H7 (cell line): ENCODE measurements at regions not wholly inside any gene's neighbourhood (a gene's known extent, or its start where the extent isn't known, plus 50 kb on each side); places are given as distances from the start of the nearest gene placed in this dataset.

Experiments
- DNase-seq: peaks from one replicate; pipeline ENCODE4 v3.0.0; 2012
- H3K27me3 ChIP-seq: 2 replicates; pipeline ENCODE4 v1.6.0; 2011; ENCODE audit warnings: mild to moderate bottlenecking, low read length; ENCODE audit not compliant: control insufficient read depth, insufficient read depth
- H3K36me3 ChIP-seq: replicated peaks from 2 replicates; pipeline ENCODE4 v1.5.1; 2011; ENCODE audit warnings: low read length; ENCODE audit not compliant: control insufficient read depth, insufficient read depth
- H3K4me3 ChIP-seq: 2 replicates; pipeline ENCODE4 v1.5.1; 2011; ENCODE audit warnings: low read depth, mild to moderate bottlenecking, control low read depth, low read length, moderate library complexity; ENCODE audit not compliant: insufficient read depth

DNA sequence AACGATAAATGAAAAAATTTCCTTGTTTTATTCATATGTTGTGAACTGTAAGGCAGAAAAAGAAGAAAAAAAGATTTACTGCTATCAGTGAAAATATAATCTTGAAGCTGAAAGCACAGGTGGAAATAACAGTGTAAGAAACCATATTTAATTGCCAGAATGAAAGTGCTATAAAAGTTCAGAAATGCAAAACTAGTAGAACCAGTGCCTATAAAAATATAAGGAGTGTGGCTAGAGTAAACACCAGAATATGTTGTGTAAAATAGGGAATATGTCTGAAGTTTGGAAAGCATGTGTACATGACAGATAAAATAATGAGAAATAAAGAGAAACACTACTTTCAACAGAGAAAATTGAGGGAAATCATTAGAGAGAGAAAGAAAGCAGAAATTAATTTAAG, 350.5 kb upstream of the NPSR1 start:
- DNase-seq = no peak
- Histone ChIP-seq H3K27me3 (no peaks in the 10 kb centered on the region), H3K36me3 (no peaks in the 10 kb centered on the region), H3K4me3 (no peak overlapping the region)

DNA sequence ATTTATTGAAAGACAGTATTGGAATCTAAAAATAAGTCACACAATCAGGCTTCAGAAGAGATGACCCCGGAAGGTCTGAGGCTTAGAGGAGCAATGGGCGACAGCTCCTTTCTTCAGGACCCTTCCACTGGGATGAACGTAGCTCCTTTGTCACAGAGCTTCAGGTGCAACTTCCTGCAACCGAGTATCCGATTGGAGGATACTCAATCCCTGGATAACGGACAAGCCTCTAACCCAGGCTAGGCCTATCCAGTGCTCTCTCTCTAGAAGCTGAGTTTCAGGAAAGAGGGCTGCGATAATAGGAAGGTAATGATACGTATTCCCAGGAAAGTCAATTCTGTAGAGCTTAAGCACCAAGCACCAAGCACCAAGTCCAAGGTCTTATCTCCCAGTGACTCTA, 349.4 kb upstream of the NPSR1 start:
- H3K4me3 ChIP-seq = no peak overlapping the region
- DNase-seq = no peak
- H3K27me3 ChIP-seq = no peaks in the 10 kb centered on the region
- no peaks in the 10 kb centered on the region for H3K36me3 ChIP-seq

DNA sequence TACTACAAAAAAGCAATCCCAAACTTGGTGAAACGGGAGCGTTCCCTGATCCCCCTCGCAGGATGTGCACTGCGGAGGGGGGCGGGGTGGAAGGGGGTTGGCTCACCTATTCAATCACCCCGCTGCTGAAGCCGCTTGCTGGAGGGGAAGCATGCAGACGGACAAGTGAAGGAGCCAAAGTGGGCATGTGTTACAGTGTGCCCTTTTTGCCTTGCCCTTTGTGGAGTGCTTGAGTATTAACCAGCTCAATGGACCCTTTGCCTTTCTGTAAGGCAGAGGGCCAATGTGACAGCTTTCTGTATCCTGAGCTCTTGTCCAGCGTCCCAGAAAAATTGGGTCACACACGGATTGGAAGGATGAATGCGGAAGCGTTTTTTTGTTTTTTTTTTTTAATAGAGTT, 348.9 kb upstream of the NPSR1 start:
- Histone ChIP-seq H3K27me3 (no peaks in the 10 kb centered on the region), H3K4me3 (no peak overlapping the region), H3K36me3 (no peaks in the 10 kb centered on the region)
- DNase-seq = no peak

DNA sequence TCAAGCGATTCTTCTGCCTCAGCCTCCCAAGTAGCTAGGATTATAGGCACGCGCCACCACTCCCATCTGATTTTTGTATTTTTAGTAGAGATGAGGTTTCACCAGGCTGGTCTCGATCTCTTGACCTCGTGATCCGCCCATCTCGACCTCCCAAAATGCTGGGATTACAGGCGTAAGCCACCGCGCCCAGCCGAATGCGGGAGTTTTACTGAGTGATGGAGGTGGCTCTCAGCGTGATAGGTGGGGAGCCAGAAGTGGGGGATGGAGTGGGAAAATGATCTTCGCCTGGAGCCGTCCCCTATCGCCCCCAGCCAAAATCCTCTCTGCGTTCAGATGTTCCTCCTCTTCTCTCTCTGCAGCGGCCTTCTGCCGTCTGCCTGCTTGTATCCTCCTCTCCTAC, 348.4 kb upstream of the NPSR1 start:
- DNase-seq = no peak
- Histone ChIP-seq H3K27me3 (no peaks in the 10 kb centered on the region), H3K36me3 (no peaks in the 10 kb centered on the region), H3K4me3 (no peak overlapping the region)

DNA sequence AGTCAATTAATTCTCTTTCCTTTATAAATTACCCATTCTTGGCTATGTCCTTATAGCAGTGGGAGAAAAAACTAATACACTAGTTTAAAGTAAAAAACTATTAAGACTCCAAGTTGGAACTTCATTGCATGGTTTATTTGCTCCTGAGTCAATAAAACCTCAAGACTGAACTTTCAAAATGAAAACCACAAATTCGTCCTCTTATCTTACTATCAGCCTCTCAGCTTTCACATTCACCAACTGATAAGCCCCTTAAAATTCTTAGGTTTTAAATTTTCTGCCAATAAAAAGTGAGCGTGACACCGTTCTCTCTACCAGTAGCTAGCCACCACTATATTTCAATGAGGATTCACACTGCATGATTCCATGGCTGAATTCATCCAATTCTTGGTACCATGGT, 346.4 kb upstream of the NPSR1 start:
- DNase-seq = no peak

DNA sequence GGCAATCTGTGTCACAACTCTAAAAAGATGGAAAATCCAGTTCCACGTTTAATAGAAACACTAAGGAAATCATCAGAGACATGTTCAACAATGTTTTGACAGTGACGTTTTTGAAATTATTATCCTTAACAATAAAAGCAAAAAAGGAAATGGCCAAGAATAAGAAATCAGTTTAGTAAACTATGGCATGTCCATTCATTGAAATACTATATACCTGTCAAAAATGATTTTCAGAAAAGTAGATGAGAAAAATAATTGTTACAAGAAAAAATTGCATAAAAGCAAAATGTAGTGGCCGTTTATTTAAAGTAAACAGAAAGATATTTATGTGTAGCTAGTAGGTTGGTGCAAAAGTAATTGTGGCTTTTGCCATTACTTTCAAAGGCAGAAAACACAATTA, 345.4 kb upstream of the NPSR1 start:
- no peak overlapping the region for H3K4me3 ChIP-seq
- no peaks in the 10 kb centered on the region for H3K36me3 ChIP-seq
- H3K27me3 ChIP-seq = no peaks in the 10 kb centered on the region
- DNase-seq = no peak

More for the DNA sequence above, 346.4 kb upstream of the NPSR1 start:
- H3K4me3 ChIP-seq = no peak overlapping the region
- H3K36me3 ChIP-seq = no peaks in the 10 kb centered on the region
- H3K27me3 ChIP-seq = no peaks in the 10 kb centered on the region

DNA sequence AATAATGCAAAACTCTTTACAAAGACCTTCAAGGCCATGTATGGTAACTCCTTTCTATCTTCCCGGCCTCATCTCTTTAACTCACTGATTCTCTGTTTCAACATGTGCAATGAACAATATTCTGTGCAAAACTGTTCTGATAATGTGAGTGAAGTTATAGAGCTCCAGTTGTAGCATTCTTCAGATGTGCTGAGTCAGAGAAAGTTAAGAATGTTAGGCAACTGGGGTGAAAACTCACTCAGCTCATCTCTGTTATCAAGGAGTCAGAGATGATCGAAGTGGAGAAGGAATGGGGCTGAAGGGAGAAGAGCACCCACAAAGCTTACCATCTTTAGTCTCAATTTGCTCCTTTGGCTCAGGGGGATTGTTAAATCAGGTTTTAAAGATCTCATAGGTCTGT, 344.7 kb upstream of the NPSR1 start:
- DNase-seq = no peak
- no peak overlapping the region for H3K4me3 ChIP-seq
- H3K36me3 ChIP-seq = no peaks in the 10 kb centered on the region
- H3K27me3 ChIP-seq = no peaks in the 10 kb centered on the region

DNA sequence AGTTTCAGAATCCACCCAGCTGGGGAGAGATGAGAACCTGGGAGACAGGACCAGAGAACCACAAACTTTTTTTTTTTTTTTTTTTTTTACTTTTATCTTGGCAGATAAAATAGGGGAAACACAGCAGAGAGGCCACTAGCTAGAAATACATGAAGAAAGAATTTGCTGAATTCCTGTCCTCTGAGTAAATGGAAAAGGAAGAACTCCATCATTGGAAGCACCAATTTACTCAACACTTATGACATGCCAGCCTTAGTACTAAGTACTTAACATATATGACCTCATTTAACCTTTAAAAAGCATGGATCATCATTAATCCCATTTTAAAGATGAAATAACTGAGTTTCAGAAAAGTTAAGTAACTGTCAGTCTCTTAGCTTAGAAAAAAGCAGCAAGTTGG, 343.0 kb upstream of the NPSR1 start:
- DNase-seq = no peak
- H3K36me3 ChIP-seq = no peaks in the 10 kb centered on the region
- no peak overlapping the region for H3K4me3 ChIP-seq

DNA sequence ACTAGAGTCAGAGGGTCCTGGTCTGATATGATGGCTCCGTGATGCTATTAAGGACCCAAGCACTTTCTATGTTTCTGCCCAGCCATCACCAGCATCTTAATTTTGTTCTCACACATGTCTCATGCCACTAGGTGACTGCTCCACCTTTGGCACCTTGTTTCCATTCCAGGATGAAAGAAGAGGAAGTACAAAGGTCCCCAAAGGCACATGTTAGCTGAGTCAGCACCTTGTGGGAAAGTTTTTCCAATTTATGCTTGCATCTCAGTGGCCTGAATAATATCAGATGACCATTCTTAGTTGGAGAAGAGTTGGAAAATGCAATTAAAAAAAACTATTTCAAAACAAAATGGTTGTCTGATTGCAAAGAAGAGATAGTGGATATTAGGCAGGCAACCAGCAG, 341.0 kb upstream of the NPSR1 start:
- H3K27me3 ChIP-seq = no peaks in the 10 kb centered on the region
- H3K36me3 ChIP-seq = no peaks in the 10 kb centered on the region
- no peak overlapping the region for H3K4me3 ChIP-seq
- no peak for DNase-seq

More for the DNA sequence above, 343.0 kb upstream of the NPSR1 start:
- no peaks in the 10 kb centered on the region for H3K27me3 ChIP-seq

DNA sequence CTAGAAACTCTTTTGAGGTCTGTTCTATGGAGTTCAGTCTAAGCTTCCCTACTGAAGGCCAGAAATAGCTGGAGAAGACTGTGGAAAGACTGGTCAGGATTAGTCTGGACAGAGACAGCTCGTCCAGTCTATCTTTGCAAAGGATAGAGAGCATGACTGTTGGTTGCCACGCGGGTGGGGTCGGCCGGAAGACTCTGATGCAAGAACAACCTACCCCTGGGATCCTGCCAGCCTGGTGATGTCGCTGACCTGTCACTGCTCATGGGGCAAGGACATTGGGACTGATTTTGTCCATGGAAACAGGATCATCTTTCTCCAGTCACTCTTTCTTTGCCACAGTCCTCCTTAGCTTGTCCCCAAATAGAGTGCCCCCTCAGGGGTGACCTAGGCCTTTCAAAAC, 337.6 kb upstream of the NPSR1 start:
- no peaks in the 10 kb centered on the region for H3K27me3 ChIP-seq
- no peak overlapping the region for H3K4me3 ChIP-seq
- no peak for DNase-seq
- no peaks in the 10 kb centered on the region for H3K36me3 ChIP-seq

DNA sequence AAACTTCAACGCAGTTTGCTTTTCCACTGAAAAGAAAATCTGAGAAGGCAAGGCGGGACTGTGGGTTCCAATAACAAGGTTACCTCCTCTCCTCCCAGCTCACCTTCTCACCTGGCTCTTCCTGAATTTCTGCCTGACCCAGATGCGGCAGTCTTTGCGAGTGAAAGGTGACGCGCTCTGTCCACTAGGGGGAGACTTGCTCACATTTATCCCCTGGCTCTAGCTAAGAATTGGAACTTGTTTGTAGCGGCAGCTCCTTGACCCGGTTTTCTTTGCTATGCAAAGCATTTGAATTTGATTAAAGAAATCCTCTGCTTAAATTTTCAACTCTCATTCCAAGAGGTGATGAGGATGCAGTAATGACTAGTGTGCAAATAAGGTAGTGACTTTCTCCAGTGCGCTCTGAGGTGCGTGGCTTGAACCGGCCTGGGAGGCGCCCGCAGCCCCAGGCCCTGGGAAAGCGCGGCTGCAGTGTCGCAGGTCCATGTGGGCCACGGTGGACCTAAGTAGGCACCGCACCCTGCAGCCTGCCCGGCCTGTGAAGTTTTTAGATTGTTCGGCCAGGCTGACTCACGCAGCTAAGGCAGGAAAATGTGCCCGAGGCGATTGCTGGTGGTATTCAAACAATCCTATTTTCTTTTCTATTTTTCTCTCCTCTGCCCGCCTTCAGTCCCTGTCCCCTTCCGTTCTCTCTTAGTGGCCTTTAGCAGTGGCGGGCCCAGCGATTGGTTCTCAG, 336.9 kb upstream of the NPSR1 start:
- Histone ChIP-seq H3K27me3 (no peaks in the 10 kb centered on the region), H3K4me3 (no peak overlapping the region), H3K36me3 (no peaks in the 10 kb centered on the region)
- DNase-seq = peak; percentile 72

DNA sequence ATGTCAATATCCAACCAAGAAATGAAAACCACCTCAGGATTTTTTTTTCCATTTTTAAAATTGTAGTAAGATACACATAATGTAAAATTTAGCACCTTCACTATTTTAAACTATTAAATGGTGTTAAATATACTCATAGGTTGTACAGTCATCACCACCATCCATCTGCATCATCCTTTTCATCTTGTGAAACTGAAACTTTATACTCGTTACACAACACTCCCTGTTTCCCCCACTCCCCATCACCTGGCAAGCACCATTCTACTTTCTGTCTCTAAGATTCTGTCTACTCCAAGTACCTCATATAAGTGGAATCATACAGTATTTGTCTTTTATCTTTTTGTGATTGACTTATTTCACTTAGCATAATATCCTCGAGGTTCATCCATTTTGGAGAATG, 335.2 kb upstream of the NPSR1 start:
- DNase-seq = no peak
- H3K36me3 ChIP-seq = no peaks in the 10 kb centered on the region
- no peaks in the 10 kb centered on the region for H3K27me3 ChIP-seq
- no peak overlapping the region for H3K4me3 ChIP-seq

DNA sequence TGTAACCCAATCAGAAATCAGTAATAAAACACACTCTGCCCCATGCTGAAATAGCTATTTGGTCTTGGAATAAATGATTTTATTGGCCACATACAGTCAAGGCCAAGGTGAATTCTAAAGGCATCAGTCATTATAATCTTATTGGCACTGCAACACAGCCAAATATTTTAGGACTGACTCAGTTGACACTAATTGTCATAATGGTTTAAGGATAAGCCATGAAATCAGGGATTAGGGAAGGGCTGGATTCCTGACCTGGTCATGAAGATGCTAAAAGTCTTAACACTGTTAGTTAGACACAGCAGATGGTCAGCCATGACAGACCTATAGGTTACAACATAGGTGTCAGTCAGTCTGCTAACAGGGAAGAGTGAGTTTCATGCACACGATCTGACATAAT, 330.3 kb upstream of the NPSR1 start:
- Histone ChIP-seq H3K27me3 (no peaks in the 10 kb centered on the region), H3K4me3 (no peak overlapping the region), H3K36me3 (no peaks in the 10 kb centered on the region)
- DNase-seq = no peak

DNA sequence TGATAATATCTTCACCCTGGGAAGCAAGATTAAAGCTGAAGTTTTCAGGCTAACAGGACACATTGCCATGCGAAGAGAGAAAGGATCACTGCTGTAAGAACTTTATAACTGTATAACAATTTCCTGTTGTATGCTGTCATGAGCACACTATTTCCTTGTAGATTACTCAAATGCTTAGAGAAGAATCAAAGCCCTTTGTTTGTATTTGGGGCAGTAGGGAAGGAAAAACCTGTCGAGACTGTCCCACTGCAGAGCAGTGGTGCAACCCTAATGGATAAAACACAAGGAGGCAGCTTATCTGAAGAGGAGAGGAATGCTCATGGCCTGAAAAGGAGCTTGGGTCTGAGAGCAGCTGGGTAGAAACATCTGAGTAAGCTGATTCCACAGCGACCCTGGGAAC, 327.7 kb upstream of the NPSR1 start:
- Histone ChIP-seq H3K36me3 (no peaks in the 10 kb centered on the region), H3K4me3 (no peak overlapping the region), H3K27me3 (no peaks in the 10 kb centered on the region)
- DNase-seq = no peak

DNA sequence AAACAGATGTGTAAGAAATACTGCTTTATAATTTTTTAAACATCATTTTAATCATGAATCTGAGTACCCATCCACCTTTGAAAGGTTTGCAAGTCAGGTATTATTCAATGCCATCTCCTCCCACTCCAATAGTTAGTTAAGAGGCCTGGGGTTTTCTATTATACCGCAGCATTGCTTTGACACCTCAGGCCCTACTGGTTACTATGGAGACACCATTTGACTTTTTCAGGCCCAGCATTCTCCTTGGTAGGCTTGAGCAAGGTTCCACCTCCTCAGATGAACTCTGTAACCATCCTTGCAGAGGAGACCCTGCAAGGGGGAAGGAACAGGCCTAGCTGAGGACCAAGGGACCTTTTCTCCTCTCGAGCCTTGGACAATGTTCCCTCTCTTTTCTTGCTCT, 326.9 kb upstream of the NPSR1 start:
- no peak for DNase-seq
- Histone ChIP-seq H3K36me3 (no peaks in the 10 kb centered on the region), H3K27me3 (no peaks in the 10 kb centered on the region), H3K4me3 (no peak overlapping the region)

DNA sequence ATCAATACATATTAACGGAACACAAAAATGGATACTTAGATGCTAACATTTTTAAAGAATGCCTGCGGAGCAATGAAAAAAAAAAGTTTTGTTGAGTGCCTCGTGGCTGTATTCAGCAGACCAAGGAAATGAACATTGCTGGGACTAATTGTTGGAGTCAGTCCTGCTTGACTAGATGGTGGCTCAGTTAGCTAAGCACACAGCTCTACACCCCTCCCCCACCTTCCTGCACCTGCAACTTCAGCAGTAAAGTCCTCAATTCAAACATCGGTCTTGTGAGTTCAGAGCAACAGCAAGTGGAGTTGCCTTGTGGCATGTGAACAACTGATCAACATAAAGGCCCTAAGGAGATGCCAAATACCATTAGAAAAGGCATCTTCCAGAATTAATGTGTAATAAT, 326.0 kb upstream of the NPSR1 start:
- H3K4me3 ChIP-seq = no peak overlapping the region
- no peaks in the 10 kb centered on the region for H3K36me3 ChIP-seq
- H3K27me3 ChIP-seq = no peaks in the 10 kb centered on the region
- DNase-seq = no peak
